ENCODE measurements at regions not wholly inside any gene's neighbourhood (a gene's known extent, or its start where the extent isn't known, plus 50 kb on each side); places are given as distances from the start of the nearest gene placed in this dataset.

DNA sequence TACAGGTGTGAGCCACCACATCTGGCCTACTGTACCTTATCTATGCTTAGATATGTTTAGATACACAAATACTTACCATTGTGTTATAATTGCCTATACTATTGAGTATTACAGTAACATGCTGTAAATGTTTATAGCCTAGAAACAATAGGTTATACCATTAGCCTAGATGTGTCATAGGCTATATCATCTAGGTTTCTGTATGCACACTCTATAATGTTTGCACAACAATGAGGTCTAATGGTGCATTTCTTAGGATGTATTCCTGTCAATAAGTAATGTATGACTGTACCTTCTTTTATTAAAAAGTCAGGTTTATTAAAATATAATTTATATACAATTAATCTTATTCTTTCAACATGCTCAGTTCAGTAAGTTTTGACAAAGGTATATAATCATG lies 683.1 kb downstream of the LRRC70 start:
- intact Hi-C loops (cut with micrococcal nuclease) (no loop called here), in situ Hi-C loops (cut with MboI; ENCODE audit: low sequenced_read_pairs) (no loop called here), dilution Hi-C loops (cut with HindIII; ENCODE audit: low sequenced_read_pairs, unreplicated experiment) (no loop called here)
- Histone ChIP-seq H2AK9ac (replicated peaks; ENCODE audit: low read depth, low read length, poor library complexity) (no peak overlapping the region), H4K91ac (ENCODE audit: insufficient read depth, low read depth, low read length) (no peak overlapping the region), H3K27ac (ENCODE audit: insufficient read depth, low read length) (no peak overlapping the region), H3K9me3 (ENCODE audit: control insufficient read depth, insufficient read depth, low read length) (no peaks in the 10 kb centered on the region), H2BK5ac (ENCODE audit: low read depth, low read length, poor library complexity, severe bottlenecking) (no peak overlapping the region), H3K56ac (ENCODE audit: extremely low read depth, insufficient read depth, low read length) (no peak overlapping the region), H3K9me1 (ENCODE audit: insufficient read depth, low read length) (no peaks in the 10 kb centered on the region), H3K27me3 (ENCODE audit: control insufficient read depth, insufficient read depth, low read length) (no peaks in the 10 kb centered on the region), H2AFZ (replicated peaks; ENCODE audit: low read length, poor library complexity) (no peak overlapping the region), H4K8ac (ENCODE audit: low read depth in 2 of 2, low read length in 2 of 2) (no peak overlapping the region), H2AK5ac (ENCODE audit: low read depth, low read length) (no peak overlapping the region), H3K9ac (ENCODE audit: low read depth, low read length) (no peak overlapping the region), H2BK120ac (ENCODE audit: low read depth, low read length) (no peak overlapping the region), H3K4me1 (ENCODE audit: control insufficient read depth, insufficient read depth, low read length) (no peaks in the 10 kb centered on the region), H2BK15ac (ENCODE audit: low read depth, low read length) (no peak overlapping the region), H3K4me2 (ENCODE audit: low read depth, low read length) (no peak overlapping the region), H3K18ac (ENCODE audit: low read depth, low read length) (no peak overlapping the region), H3K4me3 (ENCODE audit: insufficient read depth, low read depth, low read length) (no peak overlapping the region), H2BK20ac (ENCODE audit: low read depth, low read length) (no peak overlapping the region), H3K36me3 (ENCODE audit: control insufficient read depth, insufficient read depth, low read length) (no peaks in the 10 kb centered on the region), H4K20me1 (ENCODE audit: insufficient read depth, low read length) (no peaks in the 10 kb centered on the region), H3K79me1 (ENCODE audit: low read depth in 1 of 2, low read length in 2 of 2) (no peaks in the 10 kb centered on the region), H3K14ac (replicated peaks; ENCODE audit: low read depth, low read length) (no peak overlapping the region), H3K23ac (ENCODE audit: low read depth, low read length) (no peak overlapping the region), H4K5ac (ENCODE audit: low read depth, low read length) (no peak overlapping the region), H3K4ac (ENCODE audit: low read depth, low read length) (no peak overlapping the region)
- ChIA-PET POLR2A (ENCODE audit: unreplicated experiment) (no interaction called here), CTCF (no interaction called here)
- no peak for TF ChIP-seq NFE2L2 (IDR thresholded peaks at IDR 0.05; ENCODE audit: low read depth, low read length)
- TF ChIP-seq BHLHE40 (IDR thresholded peaks at IDR 0.05; ENCODE audit: low read depth, low read length), result no peak
- TF ChIP-seq CHD1 (IDR thresholded peaks at IDR 0.05; ENCODE audit: low read depth, low read length), result no peak
- TF ChIP-seq CEBPB (IDR thresholded peaks at IDR 0.05; ENCODE audit: low read depth, low read length), result no peak
- TF ChIP-seq RAD21 (IDR thresholded peaks at IDR 0.05; ENCODE audit: low read length), result no peak
- TF ChIP-seq FOS (IDR thresholded peaks at IDR 0.05; ENCODE audit: low read depth, low read length), result no peak
- BruUV-seq (replicated peaks), result no TSS peak
- ATAC-seq (ENCODE audit: low read depth) (no peak), DNase-seq (no peak)

Data from IMR-90 (cell line).